GM18870 (cell line): ENCODE measurements at regions not wholly inside any gene's neighbourhood (a gene's known extent, or its start where the extent isn't known, plus 50 kb on each side); places are given as distances from the start of the nearest gene placed in this dataset.

Experiments
- ATAC-seq: cut with Tn5 transposase; IDR thresholded peaks from one replicate; pipeline ENCODE4 v1.9.1; 2021; ENCODE audit warnings: moderate library complexity; ENCODE audit not compliant: unreplicated experiment

DNA sequence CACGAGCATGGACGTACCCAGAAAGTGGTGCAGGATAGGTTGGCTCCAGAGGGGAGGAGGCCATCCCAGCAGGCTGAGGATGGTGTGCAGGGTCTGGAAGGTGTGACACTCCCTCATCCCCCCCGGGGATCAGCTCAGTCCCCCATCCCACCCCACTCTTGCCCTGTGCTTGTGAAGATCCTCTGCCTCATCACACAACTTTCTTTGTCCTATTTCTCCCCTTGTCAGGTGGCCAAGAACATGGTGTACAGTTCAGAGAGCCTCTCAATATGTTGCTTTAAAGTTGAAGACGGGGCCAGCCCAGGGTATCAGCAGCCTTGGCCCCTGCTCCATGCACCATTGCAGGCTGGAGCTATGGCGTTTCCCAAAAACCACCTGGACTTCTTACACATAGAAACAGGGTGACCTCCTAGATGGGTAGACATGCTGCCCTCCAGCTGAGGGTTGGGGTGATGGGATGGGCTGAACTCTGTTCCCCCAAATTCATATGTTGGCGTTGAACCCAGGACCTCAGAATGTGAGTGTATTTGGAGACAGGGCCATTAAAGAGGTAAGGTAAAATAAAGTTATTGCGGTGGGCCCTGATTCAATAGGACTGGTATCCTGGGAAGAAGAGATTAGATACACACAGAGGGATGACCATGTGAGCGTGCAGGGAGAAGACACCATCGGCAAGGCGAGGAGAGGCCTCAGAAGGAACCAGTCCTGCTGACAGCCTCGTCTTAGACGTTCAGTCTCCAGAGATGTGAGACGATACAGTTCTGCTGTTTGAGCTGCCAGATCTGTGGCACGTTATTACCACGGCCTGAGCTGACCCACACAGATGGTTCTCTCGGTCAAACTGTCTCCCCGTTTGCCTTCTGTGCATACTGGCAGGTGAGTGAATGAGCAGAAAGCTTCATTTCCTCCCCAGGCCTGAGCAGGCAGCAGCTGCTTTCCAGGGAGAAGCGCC is 272.5 kb downstream of the GADD45G start:
- no peak for ATAC-seq

DNA sequence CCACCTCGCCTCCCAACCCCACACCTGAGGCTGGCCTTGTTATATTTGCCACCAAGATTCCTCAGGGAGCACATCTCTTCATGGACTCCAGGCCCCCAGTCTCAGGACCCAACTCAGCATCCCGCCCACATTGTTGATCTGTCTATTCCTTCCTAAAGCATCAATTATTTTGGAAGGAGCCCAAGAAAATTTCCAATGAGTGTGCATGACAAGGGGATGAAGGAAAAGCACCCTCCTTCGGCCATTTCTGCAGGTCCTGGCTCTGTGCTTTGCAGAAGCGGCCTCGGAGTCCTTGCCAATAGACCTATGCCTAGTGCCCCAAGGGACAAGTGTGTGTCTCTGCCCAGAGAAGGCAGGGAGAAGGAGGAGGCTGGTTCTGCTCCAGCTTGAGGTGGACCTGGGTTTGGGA is 273.2 kb downstream of the GADD45G start:
- ATAC-seq, result no peak

DNA sequence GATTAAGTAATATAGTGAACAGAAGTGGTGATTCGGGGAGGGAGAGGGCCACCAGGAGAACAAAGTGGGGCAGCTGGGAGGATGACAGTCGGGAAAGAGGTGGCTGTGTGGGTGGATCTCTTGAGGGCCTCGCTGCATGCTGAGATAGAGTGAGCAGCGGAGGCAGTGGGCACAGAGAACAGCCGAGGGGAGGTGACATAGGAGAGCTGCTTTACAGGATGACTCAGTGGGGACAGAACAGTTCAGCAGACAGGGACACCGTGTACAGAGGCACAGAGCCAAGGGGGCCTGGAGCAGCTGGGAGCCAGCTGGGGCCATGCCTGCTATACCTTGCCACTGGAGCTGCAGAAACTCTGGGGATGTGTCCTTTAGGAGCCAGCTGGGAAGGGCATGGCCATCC is 273.9 kb downstream of the GADD45G start:
- no peak for ATAC-seq

DNA sequence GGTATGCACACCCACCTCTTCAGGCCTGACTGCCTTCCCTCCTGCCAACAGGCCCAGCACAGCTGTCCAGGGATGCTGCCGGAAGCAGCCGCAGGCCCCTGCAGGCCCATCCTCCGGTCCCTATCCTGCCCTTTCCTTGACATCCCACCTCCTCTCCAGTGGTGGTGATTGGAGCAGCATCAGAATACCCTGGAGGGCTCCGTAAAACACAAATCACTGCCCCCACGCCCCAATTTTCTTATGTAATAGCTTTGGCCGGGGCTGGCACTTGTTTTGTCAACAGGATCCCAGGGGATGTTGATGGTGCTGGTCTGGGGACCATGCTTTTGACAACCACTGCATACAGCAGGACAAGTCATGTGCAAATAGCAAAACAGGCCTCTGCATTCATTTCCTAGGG is 274.5 kb downstream of the GADD45G start:
- no peak for ATAC-seq

DNA sequence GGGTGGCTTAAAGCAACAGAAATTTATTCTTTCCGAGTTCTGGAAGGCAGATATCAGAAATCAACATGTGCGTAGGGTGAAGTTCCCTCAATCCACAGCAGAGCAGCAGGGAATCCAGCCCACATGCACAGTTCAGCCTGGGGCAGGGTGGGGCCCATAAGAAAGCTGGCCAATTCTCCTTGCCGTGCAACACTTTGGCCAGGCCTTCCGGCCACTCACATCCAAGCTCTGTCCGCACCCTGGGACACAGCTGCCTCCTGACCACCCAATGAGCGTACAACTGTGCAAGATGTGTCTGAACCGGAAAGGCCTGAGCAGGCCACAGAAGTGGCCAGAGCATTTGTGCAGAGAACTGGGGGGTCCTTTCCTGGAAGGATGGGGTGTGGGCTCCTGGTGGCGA is 274.9 kb downstream of the GADD45G start:
- ATAC-seq, result no peak

DNA sequence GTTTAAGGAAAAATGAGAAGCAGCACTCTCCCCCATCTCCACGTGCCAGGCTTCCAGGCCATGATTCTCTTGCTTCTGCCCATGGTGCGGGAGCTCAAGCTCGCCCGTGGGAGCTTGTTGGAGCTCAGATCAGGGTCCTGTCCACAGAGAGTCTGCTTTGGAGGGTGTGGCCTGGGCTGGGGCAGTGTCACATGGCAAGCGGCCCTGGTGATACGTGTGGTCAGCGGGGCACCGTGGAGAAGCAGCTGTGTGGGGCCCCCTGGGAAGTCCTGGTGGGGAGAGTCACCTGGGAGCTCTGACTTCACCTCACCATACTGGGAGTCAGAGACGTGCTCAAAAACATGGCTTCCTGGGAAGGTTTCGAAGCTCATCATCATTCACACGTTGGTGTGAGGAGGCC is 275.3 kb downstream of the GADD45G start:
- ATAC-seq, result no peak

DNA sequence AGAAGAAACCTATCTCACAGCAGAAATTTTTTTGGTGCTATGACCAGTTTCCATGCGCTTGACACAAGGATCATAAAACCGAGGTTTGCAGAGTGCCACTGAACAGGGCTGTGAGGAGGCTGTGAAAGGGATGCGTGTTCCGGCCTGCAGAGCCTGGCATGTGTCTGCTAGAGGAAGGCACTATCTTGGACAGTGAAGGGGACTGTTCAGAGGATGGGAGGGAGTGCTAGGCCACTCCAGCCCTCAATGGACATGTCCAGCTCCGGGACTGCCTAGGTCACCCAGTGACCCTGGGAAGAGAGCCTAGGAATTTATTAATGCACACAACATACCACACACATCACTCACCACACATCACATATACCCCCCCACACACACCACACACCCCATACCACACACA is 275.9 kb downstream of the GADD45G start:
- no peak for ATAC-seq

DNA sequence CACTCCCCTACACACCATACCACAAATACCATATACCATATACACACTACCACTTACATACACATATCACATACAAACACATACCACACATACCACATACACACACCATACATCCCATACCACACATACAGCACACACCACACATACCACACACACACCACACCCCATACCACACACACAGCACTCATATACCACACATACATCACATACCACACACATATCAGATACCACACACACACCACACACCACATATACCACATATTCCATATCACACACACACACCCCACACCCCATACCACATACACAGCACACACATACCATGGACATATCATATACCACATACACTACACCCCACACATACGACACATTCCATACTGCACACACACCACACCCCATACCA is 276.6 kb downstream of the GADD45G start:
- ATAC-seq, result no peak

DNA sequence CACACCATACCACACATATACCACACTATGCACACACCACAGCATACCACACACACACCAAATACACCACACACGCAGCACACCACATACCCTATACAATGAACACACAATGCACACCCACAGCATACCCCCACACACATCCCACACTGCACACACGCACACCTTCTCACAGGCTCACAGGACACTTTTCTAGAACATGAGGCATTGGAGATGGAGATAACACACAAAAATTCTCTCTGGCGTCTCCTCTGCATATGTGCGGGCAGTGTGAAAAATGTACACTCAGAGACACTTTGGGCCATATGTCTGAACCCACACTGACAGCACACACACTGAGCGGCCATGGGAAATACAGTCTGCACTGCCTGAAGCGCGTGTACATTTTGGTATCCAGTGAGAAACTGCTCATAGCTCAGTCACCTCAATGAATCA is 278.1 kb downstream of the GADD45G start:
- no peak for ATAC-seq

DNA sequence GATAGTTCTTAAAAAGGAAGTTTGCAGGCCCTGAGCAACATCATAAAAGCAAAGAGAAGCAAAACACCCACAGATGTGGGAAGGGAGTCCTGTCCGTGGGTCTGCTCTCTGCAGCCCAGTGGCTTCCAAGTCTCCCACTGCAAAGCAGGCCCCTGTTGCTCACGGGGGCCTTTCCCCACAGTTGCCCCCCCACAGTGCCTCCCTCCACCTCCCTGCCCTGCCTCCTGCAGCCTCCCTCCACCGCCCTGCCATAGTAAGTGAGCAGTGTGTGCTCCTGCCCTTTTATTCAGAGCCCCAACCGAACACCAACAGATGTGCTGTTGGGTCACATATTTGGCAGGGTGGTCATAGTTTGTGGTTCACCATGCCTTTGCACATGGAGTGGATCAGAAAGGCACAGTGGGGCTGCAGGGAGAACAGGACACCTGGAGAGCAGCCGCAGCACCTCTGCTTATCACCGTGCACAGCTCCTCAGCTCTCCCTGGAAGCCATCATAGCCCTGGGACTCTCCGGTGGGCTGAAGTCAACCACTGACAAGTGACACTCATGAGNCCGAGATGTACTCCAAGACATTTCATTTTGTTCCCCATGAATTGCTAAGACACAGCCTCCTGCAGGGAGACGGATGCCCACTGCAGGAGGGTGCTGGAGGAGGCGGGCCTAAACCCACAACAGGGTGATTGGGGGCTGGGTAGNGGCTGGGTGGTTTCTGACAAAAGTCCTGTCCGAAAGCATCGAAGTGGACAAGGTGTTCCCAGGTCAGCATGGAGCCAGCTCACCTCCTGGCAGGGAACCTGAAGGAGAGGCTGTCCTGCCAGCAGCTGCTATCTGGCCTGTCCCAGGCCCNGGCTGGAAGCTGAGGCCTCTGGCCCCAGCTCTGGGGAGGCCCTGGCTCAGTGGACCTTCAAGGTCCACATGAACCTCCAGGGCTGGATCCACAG is 278.9 kb downstream of the GADD45G start:
- ATAC-seq, result no peak

DNA sequence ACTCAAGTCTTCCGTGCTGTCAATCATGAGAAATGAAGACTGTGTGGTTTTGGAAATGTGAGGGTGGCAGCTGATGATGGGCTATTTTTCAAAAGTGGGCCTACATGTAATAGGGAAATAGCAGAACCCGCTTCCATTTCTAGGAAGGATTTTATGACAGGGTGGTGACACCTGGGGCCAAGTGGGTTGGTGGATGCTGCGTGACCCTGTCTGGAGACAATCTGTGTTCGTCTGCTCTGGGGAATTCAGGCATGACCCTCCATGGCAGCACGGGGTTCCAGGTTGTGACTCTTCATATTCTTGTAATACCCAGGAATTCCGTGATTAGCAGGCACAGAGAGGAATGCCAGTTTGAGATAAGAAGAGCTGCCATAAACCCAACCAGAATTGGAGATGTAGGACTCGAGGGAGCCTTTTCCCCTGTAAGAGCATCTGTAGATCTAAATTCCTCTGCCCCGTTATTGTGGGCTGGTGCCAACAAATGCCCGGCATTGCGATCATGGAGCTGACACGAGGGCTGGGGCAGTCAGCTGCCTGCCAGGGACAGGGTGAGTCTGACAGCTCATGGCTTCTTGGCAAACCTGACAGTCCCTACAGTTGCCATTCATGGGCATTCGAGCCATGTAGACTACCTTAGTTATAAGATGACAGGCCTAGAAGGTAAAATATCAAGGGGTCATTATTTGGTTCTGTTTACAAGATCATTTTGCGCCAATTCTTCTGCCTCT is 279.7 kb downstream of the GADD45G start:
- ATAC-seq, result no peak

DNA sequence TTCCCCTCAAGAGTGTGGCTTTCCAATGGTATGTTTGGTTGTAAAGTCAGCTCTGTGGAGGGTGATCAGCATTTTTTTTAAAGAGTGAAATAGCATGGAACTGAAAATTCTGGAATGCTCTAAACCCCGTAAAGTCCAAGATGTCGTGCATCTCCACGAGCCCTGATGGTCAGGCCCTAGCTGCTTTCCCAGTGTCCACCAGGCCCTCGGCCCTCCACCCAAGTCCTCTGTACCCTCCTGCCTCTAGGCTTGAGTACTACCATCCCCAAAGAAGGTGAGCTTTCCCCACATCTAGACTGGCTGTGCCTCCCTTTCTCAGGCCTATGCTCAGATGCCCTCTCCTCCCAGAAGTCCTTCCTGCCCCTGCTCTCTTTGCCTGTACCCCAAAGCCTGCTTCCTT is 280.3 kb downstream of the GADD45G start:
- no peak for ATAC-seq

DNA sequence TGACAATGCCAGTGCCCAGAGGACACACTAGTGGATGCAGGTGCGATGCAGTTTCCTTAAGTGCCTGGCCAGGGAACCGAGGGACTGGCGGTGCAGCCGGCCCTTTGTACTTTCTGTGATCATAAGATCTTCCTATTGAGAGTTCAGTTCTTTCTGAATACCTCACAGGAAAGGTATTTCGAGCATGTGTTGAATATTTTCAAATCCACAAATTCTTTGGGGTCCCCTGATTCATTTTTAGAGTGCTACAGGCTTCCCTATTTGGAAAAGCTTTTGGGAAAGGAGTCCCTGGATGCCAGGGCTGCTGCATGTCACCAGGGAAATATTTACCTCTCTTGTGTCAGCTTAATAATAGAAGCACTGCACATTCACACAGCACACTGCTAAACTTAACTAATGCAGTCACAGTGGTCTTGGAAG is 281.5 kb downstream of the GADD45G start:
- ATAC-seq, result no peak

DNA sequence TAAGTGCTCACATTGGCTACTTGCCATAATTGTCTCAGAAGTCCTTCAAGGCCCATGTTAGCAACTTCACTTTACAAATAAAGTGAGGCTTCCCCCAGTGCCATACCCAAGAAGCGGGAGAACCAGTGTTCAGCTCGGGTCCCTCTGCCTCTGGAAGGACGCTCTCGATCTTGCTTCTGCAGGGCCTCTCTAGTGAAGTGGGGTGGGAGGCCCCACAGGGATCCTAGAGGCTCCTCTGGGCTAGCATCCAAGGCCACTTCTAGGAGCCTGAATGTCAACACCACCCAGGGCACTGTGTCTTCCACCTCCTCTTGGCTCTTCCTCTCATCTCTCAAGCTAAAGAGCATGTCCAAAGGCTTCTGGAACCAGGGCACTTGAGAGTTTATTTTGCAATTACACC is 282.5 kb downstream of the GADD45G start:
- no peak for ATAC-seq

DNA sequence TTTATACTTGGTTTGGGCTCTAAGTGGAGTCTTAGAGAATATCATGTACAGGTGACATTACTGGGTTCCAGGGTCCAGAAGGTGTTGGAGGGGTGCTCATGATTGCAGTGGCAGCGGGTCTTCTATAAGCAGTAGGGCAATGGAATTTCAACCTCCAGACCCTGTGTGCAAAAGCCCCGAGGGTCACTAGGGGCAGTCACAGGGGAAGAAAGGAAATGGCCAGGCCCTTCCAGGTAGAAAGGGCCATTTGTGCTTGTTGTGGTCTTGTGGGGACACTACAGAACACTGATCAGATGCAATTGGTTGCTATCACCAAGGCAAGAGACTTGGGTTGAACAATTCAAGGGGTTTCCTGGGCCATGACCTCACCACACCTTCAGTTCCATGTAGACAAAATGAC is 283.4 kb downstream of the GADD45G start:
- ATAC-seq, result no peak

DNA sequence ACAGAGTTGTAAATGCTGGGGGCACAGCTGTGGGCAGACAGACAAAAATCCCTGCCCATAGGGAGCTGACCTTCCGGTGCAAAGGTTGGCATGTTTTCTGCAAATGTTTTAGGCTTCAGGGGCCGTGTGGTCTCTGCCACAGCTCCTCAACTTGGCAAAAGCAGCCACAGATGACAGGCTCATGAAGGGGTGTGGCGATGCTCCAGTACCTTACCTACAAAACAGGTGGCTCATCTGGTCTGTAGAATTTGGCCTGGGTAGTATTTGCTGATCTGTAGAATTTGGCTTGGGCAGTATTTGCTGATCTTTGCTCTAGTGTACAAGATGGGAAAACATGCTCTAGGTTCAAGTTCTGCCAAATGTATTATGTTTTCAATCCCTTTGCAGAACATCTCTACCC is 283.9 kb downstream of the GADD45G start:
- no peak for ATAC-seq

DNA sequence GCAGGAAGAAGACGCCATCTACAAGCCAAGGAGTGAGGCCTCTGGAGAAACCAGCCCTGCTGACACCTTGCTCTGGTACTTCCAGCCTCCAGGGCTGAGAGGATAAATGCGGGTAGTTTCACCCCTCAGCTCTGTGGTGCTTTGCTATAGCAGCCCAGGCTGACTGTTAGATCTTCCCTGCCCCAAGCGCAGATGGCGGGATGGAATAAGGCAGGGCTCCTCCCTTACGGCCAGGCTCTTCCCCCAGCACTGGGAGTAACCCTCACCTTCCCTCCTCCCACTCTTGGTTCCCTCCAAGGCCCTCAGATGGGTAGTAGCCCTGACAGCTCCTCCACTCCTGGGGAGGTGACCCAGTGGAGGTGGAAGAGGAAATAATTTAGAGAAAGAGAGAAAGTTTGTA is 285.1 kb downstream of the GADD45G start:
- no peak for ATAC-seq

DNA sequence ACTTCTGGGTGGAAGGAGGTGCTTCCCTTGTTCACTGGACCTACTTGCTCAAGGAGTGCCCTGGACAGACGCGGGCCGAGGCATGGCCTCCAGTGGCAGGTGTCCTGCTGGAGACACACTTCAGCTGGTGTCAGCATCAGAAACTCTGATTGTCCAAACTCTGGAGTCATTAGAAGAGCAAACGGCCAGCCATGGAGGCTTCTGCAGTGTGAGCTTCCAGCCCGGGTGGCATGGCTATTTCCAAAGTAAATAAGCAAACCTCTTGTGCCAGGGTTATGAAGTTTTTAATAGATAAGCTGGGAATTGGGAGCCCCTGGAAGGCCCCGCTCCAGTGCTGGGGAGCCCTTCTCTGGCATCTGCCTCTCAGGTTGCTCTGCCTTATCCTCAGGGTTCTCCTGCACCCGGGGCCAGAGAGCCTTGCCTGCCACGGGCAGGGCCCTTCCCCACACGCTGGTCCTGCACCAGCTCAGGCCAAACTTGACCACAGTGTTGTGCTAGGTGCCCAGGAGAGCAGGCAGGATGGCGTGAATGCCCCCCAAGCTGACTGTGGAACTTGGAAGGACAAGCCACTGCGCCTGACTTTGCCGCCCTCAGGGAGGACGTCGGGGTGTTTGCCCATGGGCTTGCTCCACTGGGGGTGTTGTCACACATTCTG is 285.6 kb downstream of the GADD45G start:
- no peak for ATAC-seq

DNA sequence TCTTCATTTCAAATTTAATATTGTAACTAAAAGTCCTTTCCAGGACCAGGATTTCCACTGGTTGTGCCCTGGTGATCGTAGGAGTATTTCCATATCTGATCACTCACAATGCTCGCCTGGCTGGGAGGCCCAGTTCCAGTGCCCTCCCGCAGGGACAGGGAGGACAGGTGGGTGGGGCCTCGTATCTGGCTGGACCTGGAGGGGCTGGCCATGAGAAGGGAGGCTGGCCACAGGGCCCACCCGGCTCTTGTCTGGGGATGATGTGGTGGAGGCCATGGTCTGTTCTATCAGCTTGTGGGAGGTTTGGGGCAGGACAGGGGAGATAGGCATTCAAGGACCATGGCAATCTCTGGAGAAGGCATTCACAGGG is 286.4 kb downstream of the GADD45G start:
- ATAC-seq, result no peak

DNA sequence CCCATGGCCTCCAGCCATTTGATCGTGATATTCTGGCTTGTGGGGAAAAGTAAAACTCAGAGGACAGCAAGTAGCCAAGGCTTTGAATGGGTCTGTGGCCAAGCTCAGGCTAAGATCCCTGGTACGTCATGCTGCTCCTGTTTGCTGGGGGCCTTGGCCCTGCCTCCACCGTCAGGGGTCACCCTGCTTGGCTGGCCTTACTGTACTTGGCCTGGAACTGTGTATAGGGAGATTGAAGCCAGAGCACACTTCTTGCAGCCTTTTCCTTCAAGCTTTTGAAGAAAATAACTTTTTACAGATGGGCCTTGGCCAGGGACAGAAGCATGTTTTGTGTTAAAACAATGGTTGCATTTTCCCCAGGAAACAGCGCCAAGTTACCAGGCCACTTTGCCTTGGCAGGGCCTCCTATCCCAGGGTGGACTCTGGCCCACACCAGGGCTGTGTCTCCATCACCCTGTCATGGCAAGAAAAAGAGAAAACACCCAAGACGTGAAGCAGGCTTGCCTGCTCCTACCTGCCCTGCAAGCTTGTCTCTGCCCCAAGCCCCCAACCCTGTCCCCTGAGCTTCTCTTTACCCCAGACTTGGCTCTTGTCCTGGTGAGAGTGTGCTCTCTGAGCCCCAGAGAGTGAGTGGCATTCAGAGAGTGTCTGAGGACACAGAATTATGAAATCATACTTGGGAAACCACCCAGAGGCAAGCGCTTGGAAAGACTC is 286.9 kb downstream of the GADD45G start:
- no peak for ATAC-seq
